ENCODE measurements at regions not wholly inside any gene's neighbourhood (a gene's known extent, or its start where the extent isn't known, plus 50 kb on each side); places are given as distances from the start of the nearest gene placed in this dataset.

GRCh38 chr12:30002677-30003076 is 218.9 kb upstream of the TMTC1 start:
- no peaks in the 10 kb centered on the region for H3K9me3 ChIP-seq (ENCODE audit: severe bottlenecking)
- no peaks in the 10 kb centered on the region for H3K4me1 ChIP-seq (ENCODE audit: insufficient read depth, poor library complexity, severe bottlenecking)
- no peak for DNase-seq (ENCODE audit: low spot score)
- TF ChIP-seq CTCF (IDR thresholded peaks at IDR 0.05; ENCODE audit: poor library complexity, severe bottlenecking), result no peak
- H3K4me3 ChIP-seq (ENCODE audit: severe bottlenecking), result no peak overlapping the region
- no peak overlapping the region for H3K27ac ChIP-seq (ENCODE audit: poor library complexity, severe bottlenecking)
- no peaks in the 10 kb centered on the region for H3K27me3 ChIP-seq (ENCODE audit: insufficient read depth, poor library complexity, severe bottlenecking)
- H3K36me3 ChIP-seq (ENCODE audit: low read depth), result no peaks in the 10 kb centered on the region
- ATAC-seq (ENCODE audit: low read depth), result no peak

GRCh38 chr12:30000401-30000800 is 216.7 kb upstream of the TMTC1 start:
- TF ChIP-seq CTCF (IDR thresholded peaks at IDR 0.05; ENCODE audit: poor library complexity, severe bottlenecking), result no peak
- Histone ChIP-seq H3K27ac (ENCODE audit: poor library complexity, severe bottlenecking) (no peak overlapping the region), H3K4me1 (ENCODE audit: insufficient read depth, poor library complexity, severe bottlenecking) (no peaks in the 10 kb centered on the region), H3K27me3 (ENCODE audit: insufficient read depth, poor library complexity, severe bottlenecking) (no peaks in the 10 kb centered on the region), H3K4me3 (ENCODE audit: severe bottlenecking) (no peak overlapping the region), H3K36me3 (ENCODE audit: low read depth) (no peaks in the 10 kb centered on the region), H3K9me3 (ENCODE audit: severe bottlenecking) (no peaks in the 10 kb centered on the region)
- no peak for ATAC-seq (ENCODE audit: low read depth)
- no peak for DNase-seq (ENCODE audit: low spot score)

GRCh38 chr12:29996993-29997392 is 213.3 kb upstream of the TMTC1 start:
- H3K4me3 ChIP-seq (ENCODE audit: severe bottlenecking), result no peak overlapping the region
- H3K4me1 ChIP-seq (ENCODE audit: insufficient read depth, poor library complexity, severe bottlenecking), result no peaks in the 10 kb centered on the region
- no peak overlapping the region for H3K27ac ChIP-seq (ENCODE audit: poor library complexity, severe bottlenecking)
- no peaks in the 10 kb centered on the region for H3K9me3 ChIP-seq (ENCODE audit: severe bottlenecking)
- ATAC-seq (ENCODE audit: low read depth), result no peak
- no peaks in the 10 kb centered on the region for H3K27me3 ChIP-seq (ENCODE audit: insufficient read depth, poor library complexity, severe bottlenecking)
- TF ChIP-seq CTCF (IDR thresholded peaks at IDR 0.05; ENCODE audit: poor library complexity, severe bottlenecking), result no peak
- no peaks in the 10 kb centered on the region for H3K36me3 ChIP-seq (ENCODE audit: low read depth)
- DNase-seq (ENCODE audit: low spot score), result no peak

- DNase-seq (ENCODE audit: low spot score) (no peak), ATAC-seq (ENCODE audit: low read depth) (no peak)
- Histone ChIP-seq H3K27ac (ENCODE audit: poor library complexity, severe bottlenecking) (no peak overlapping the region), H3K36me3 (ENCODE audit: low read depth) (no peaks in the 10 kb centered on the region), H3K4me3 (ENCODE audit: severe bottlenecking) (no peak overlapping the region), H3K27me3 (ENCODE audit: insufficient read depth, poor library complexity, severe bottlenecking) (no peaks in the 10 kb centered on the region), H3K4me1 (ENCODE audit: insufficient read depth, poor library complexity, severe bottlenecking) (no peaks in the 10 kb centered on the region), H3K9me3 (ENCODE audit: severe bottlenecking) (no peaks in the 10 kb centered on the region)
- no peak for TF ChIP-seq CTCF (IDR thresholded peaks at IDR 0.05; ENCODE audit: poor library complexity, severe bottlenecking)
Observed at GRCh38 chr12:29992366-29992765, 208.6 kb upstream of the TMTC1 start.

GRCh38 chr12:29991924-29992323 is 208.2 kb upstream of the TMTC1 start:
- Histone ChIP-seq H3K9me3 (ENCODE audit: severe bottlenecking) (no peaks in the 10 kb centered on the region), H3K4me3 (ENCODE audit: severe bottlenecking) (no peak overlapping the region), H3K27me3 (ENCODE audit: insufficient read depth, poor library complexity, severe bottlenecking) (no peaks in the 10 kb centered on the region), H3K36me3 (ENCODE audit: low read depth) (no peaks in the 10 kb centered on the region), H3K4me1 (ENCODE audit: insufficient read depth, poor library complexity, severe bottlenecking) (no peaks in the 10 kb centered on the region), H3K27ac (ENCODE audit: poor library complexity, severe bottlenecking) (no peak overlapping the region)
- no peak for ATAC-seq (ENCODE audit: low read depth)
- TF ChIP-seq CTCF (IDR thresholded peaks at IDR 0.05; ENCODE audit: poor library complexity, severe bottlenecking), result no peak
- DNase-seq (ENCODE audit: low spot score), result no peak

Measured in RWPE2 (cell line).